ENCODE measurements at regions not wholly inside any gene's neighbourhood (a gene's known extent, or its start where the extent isn't known, plus 50 kb on each side); places are given as distances from the start of the nearest gene placed in this dataset.

- no peak for TF ChIP-seq CTCF (conservative IDR thresholded peaks at IDR 0.05; ENCODE audit: low read depth, low read length)
- no peak for TF ChIP-seq EZH2phosphoT487 (IDR thresholded peaks at IDR 0.05; ENCODE audit: borderline replicate concordance, low read length)
- no peak for TF ChIP-seq EZH2 (IDR thresholded peaks at IDR 0.05; ENCODE audit: low read length, unreplicated experiment)
These were observed 462.5 kb upstream of the DAB1 start for GRCh38 chr1:57886376-57886775.

All from PC-3 (cell line).